BLaER1 treated with 17β-estradiol and CSF1 and Interleukin-3, amounts not matched to agents 10 nM and 100 nM (cell line): ENCODE measurements at regions not wholly inside any gene's neighbourhood (a gene's known extent, or its start where the extent isn't known, plus 50 kb on each side); places are given as distances from the start of the nearest gene placed in this dataset.
"Not testable (repeated sequence)": the region's sequence is repeated elsewhere in the genome, so short reads cannot be mapped to it uniquely, and the experiment has no call there.

ENCODE experiments used
- H3K27ac ChIP-seq, 11 experiments: shearing (Covaris generic); formaldehyde crosslinking; 2 replicates each; pipeline ENCODE4 v1.8.1; 2022
- H3K27me3 ChIP-seq, 11 experiments: shearing (Covaris generic); formaldehyde crosslinking; 2 replicates each; pipeline ENCODE4 v1.8.1; 2022
- H3K36me3 ChIP-seq, 11 experiments: shearing (Covaris generic); formaldehyde crosslinking; 2 replicates each; pipeline ENCODE4 v1.8.1; 2022
- H3K4me1 ChIP-seq, 10 experiments: shearing (Covaris generic); formaldehyde crosslinking; 2 replicates each; pipeline ENCODE4 v1.8.1; 2022
- H3K4me2 ChIP-seq, 11 experiments: shearing (Covaris generic); formaldehyde crosslinking; 2 replicates each; pipeline ENCODE4 v1.8.1; 2022
- H3K4me3 ChIP-seq, 10 experiments: shearing (Covaris generic); formaldehyde crosslinking; 2 replicates each; pipeline ENCODE4 v1.8.1; 2022
- H3K9ac ChIP-seq, 11 experiments: shearing (Covaris generic); formaldehyde crosslinking; 2 replicates each; pipeline ENCODE4 v1.8.1; 2022
- H3K9me3 ChIP-seq, 11 experiments: shearing (Covaris generic); formaldehyde crosslinking; replicated peaks in 1 of 11; 2 replicates each; pipeline ENCODE4 v1.8.1; 2022
- H4K20me1 ChIP-seq, 11 experiments: shearing (Covaris generic); formaldehyde crosslinking; 2 replicates each; pipeline ENCODE4 v1.8.1; 2022
- Cebpa-rat ChIP-seq, 11 experiments: shearing (Covaris generic); IDR thresholded peaks; 2 replicates each; pipeline ENCODE4 v1.8.1; 2022

DNA sequence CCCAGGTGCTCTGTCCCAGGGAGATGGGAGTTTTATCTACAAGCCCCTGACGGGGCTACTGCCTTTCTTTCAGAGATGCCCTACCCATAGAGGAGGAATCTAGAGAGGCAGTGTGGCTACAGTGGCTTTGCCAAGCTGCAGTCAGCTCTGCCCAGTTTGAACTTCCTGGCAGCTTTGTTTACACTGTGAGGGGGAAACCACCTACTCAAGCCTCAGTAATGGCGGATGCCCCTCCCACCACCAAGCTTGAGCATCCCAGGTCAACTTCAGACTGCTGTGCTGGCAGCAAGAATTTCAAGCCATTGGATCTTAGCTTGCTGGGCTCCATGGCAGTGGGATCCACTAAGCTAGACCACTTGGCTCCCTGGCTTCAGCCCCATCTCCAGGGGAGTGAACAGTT is 53.1 kb upstream of the TMEM252 start:
- H4K20me1 ChIP-seq, H3K36me3 ChIP-seq, H3K4me2 ChIP-seq, H3K9ac ChIP-seq, H3K4me3 ChIP-seq, H3K27ac ChIP-seq, H3K27me3 ChIP-seq: not testable (repeated sequence)
- Histone ChIP-seq H3K4me1 (peaks cover 0 to 21% (median 15%) of the 10 kb centered on the region in 10 experiments; a peak in 14 of 20 replicates), H3K9me3 (peaks cover 14 to 36% (median 22%) of the 10 kb centered on the region in 11 experiments)

DNA sequence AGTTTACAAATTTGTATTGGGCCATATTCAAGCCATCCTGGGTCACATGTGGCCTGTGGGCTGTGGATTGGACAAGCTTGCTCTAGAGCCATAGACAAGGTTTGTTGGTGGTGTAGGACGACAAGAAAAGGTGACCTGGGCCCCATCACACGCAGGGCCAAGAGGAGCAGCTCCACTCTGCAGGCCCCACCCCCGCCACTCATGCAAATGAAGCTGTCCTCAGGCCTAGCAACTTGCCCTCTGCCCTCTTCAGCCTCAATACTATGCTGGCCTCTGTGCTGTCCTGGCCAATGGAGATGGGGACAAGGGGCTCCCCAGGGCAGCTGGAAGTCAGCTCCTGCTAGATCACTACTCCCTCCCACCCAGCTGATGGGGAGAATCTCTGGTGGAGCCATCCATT is 55.2 kb upstream of the TMEM252 start:
- Histone ChIP-seq H3K4me3 (no peak overlapping the region), H4K20me1 (no peaks in the 10 kb centered on the region), H3K27me3 (no peaks in the 10 kb centered on the region), H3K36me3 (no peaks in the 10 kb centered on the region), H3K9ac (no peak overlapping the region), H3K4me1 (peaks cover 0 to 21% (median 15%) of the 10 kb centered on the region in 10 experiments; a peak in 14 of 20 replicates), H3K27ac (no peak overlapping the region), H3K9me3 (peaks cover 14 to 35% (median 21%) of the 10 kb centered on the region in 11 experiments), H3K4me2 (no peak overlapping the region)
- no peak for TF ChIP-seq Cebpa-rat (IDR thresholded peaks at IDR 0.05)

DNA sequence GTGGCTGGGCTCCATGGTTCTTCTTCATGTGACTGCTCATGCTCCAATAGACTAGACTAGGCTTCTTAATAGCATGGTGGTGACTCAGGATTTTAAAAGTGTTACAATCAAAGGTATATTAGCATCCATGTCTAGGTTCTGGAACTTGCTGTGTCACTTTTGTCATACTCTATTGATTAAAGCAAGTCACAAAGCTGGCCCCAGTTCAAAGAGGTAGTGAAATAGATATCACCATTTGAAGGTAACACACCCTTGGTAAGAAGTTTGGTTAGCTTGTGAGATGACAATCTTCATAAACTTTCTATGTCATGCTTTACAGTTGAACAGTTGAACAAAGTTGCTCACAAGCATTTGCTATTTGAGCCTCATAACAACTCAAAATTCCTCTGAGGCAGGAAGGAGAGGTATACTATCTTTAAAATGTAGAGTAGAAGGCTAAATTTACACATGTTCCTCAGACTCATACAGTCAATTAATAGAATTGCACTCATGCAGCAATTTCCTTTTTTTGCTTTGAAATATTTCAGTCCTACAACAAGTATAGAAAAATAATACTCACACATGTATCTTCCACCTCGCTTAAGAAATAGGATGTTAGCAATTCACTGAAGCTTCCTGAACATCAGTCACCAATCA is 56.8 kb upstream of the TMEM252 start:
- Histone ChIP-seq H3K9ac (no peak overlapping the region), H4K20me1 (no peaks in the 10 kb centered on the region), H3K4me2 (peak overlapping the region in 8 of 11 experiments; percentile 6 to 62 (median 46); a peak in 16 of 22 replicates), H3K4me1 (peaks cover 0 to 21% (median 15%) of the 10 kb centered on the region in 10 experiments; a peak in 14 of 20 replicates), H3K27me3 (no peaks in the 10 kb centered on the region), H3K9me3 (peaks cover 14 to 35% (median 21%) of the 10 kb centered on the region in 11 experiments), H3K36me3 (no peaks in the 10 kb centered on the region), H3K27ac (peak overlapping the region in 2 of 11 experiments; percentile 39 to 54; a peak in 4 of 22 replicates), H3K4me3 (no peak overlapping the region)
- TF ChIP-seq Cebpa-rat (IDR thresholded peaks at IDR 0.05): no peak

DNA sequence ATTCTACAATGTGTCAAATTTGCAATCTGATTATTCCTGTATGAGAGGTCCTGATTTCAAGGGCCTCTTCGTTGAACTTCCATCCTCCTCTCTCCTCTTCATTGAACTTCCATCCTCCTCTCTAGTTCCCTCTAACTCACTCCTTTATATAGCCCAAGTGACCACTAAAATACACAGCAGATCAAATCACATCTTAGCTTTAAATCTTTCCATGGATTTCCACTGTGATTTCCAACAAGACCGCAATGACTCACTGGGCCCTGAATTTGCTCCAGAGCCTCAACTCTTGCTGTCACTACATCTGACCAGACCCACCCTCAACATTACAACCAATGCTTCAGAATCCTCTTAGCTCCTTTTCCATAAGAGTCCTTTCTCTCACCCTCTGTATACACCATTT is 59.1 kb upstream of the TMEM252 start:
- H3K36me3 ChIP-seq: no peaks in the 10 kb centered on the region
- no peak for TF ChIP-seq Cebpa-rat (IDR thresholded peaks at IDR 0.05)

DNA sequence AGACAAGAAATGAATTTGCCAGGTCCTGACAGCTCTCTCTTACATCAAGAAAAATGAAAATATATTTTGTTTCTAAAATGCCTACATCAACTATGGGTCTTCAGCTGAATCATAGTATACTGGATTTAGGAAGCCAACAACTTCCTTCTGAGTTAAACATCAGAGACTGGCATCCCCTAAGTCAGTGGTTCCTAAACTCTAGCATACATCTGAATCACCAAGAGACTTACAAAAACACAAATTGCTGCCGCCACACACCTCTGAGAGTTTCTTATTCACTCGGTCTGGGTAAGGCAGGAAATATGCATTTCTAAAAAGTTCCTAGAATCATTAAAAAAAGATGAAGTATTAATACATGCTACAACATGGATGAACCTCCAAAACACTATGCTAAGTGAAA is 60.4 kb upstream of the TMEM252 start:
- no peak overlapping the region for H3K4me2 ChIP-seq
- H3K9me3 ChIP-seq: peaks cover 0 to 8% (median 2%) of the 10 kb centered on the region in 11 experiments; a peak in 6 of 22 replicates
- H3K36me3 ChIP-seq: no peaks in the 10 kb centered on the region
- H3K27ac ChIP-seq: no peak overlapping the region
- H3K4me3 ChIP-seq: no peak overlapping the region
- no peaks in the 10 kb centered on the region for H4K20me1 ChIP-seq
- H3K9ac ChIP-seq: no peak overlapping the region
- H3K27me3 ChIP-seq: no peaks in the 10 kb centered on the region
- H3K4me1 ChIP-seq: peaks cover 0 to 21% (median 15%) of the 10 kb centered on the region in 10 experiments; a peak in 14 of 20 replicates
- TF ChIP-seq Cebpa-rat (IDR thresholded peaks at IDR 0.05): no peak

More for the DNA sequence above, 59.1 kb upstream of the TMEM252 start:
- peaks cover 0 to 16% (median 4%) of the 10 kb centered on the region in 11 experiments; a peak in 9 of 22 replicates for H3K9me3 ChIP-seq
- no peak overlapping the region for H3K27ac ChIP-seq
- no peak overlapping the region for H3K4me3 ChIP-seq
- H4K20me1 ChIP-seq: no peaks in the 10 kb centered on the region
- H3K4me2 ChIP-seq: no peak overlapping the region
- peaks cover 0 to 21% (median 15%) of the 10 kb centered on the region in 10 experiments; a peak in 14 of 20 replicates for H3K4me1 ChIP-seq
- no peaks in the 10 kb centered on the region for H3K27me3 ChIP-seq
- H3K9ac ChIP-seq: no peak overlapping the region

DNA sequence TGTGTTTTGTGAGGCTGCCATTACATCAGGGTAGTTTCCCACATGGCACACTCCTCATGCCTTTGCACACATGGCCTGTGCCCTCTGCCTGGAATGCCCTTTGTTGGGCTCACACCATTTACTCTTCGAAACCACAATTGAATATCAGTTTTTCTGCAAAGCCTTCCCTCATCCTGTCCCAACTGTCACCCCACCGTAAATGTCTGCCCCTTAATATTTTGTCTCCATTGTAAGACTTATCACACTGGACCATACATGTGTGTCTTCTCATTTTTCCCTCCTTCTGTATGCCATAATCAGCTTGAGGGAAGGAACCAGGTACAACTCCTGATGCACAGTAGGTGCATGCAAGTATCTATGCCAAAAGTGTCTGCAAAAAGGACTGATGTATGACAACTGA is 62.7 kb upstream of the TMEM252 start:
- no peak overlapping the region for H3K9ac ChIP-seq
- no peaks in the 10 kb centered on the region for H3K9me3 ChIP-seq
- H4K20me1 ChIP-seq: no peaks in the 10 kb centered on the region
- no peaks in the 10 kb centered on the region for H3K36me3 ChIP-seq
- H3K4me2 ChIP-seq: no peak overlapping the region
- TF ChIP-seq Cebpa-rat (IDR thresholded peaks at IDR 0.05): no peak
- no peaks in the 10 kb centered on the region for H3K27me3 ChIP-seq
- H3K4me1 ChIP-seq: peaks cover 0 to 3% (median 1%) of the 10 kb centered on the region in 10 experiments; a peak in 7 of 20 replicates
- no peak overlapping the region for H3K27ac ChIP-seq
- H3K4me3 ChIP-seq: no peak overlapping the region

DNA sequence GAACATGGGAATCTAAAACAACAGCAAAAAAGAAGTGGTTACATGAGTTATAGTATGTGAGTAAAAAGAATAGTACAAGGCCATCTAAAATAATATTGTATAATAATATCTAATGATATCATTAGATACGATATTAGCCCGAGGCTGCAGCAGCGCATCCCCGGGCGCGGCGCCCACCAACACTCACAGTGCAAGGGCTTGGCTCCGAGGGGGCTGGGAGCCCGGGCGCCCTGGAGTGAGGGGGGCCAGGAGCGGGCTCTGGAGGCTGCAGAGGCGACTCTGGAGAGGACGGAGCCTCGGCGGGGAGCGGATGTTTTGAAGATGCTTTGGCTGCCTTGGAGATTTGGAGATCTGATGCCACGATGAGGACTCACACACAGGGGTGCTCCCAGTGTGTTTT is 68.1 kb upstream of the TMEM252 start:
- H3K9ac ChIP-seq: no peak overlapping the region
- H4K20me1 ChIP-seq: no peaks in the 10 kb centered on the region
- no peak overlapping the region for H3K27ac ChIP-seq
- no peak for TF ChIP-seq Cebpa-rat (IDR thresholded peaks at IDR 0.05)
- H3K4me3 ChIP-seq: no peak overlapping the region
- no peaks in the 10 kb centered on the region for H3K9me3 ChIP-seq
- no peaks in the 10 kb centered on the region for H3K36me3 ChIP-seq
- no peaks in the 10 kb centered on the region for H3K27me3 ChIP-seq
- no peak overlapping the region for H3K4me2 ChIP-seq
- no peaks in the 10 kb centered on the region for H3K4me1 ChIP-seq

DNA sequence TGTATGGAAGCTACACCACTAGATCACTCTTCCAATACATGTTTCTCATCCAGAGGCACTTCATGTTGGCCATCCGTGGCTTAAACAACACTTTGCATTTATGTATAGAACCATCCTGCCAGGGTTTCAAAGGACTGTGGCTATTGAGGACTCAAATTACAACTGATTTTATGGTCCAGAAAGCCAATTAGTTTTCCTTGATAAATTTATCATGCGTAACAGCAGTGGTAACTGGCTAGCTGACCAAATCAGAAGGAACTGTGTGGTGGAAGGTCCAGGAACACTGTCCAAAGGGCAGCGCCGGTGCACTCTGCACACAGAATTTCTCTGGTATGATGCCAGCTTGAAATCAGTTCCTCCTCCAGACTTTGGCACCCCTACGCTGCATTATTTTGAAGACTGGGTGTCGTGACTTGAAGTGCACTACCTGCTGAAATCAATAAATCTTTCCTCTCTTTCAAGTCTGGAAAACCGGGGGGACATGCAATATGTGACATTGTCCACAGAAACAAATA is 69.3 kb upstream of the TMEM252 start:
- H4K20me1 ChIP-seq: no peaks in the 10 kb centered on the region
- H3K9ac ChIP-seq: no peak overlapping the region
- H3K27ac ChIP-seq: no peak overlapping the region
- H3K4me2 ChIP-seq: no peak overlapping the region
- 0 out of 22 replicates have a peak, but pooled peaks cover 0 to 2% (median 0%) of the 10 kb centered on the region in 11 experiments for H3K36me3 ChIP-seq
- H3K9me3 ChIP-seq: peaks cover 8 to 11% (median 11%) of the 10 kb centered on the region in 11 experiments
- no peak for TF ChIP-seq Cebpa-rat (IDR thresholded peaks at IDR 0.05)
- H3K4me1 ChIP-seq: no peaks in the 10 kb centered on the region
- H3K4me3 ChIP-seq: no peak overlapping the region
- H3K27me3 ChIP-seq: no peaks in the 10 kb centered on the region

DNA sequence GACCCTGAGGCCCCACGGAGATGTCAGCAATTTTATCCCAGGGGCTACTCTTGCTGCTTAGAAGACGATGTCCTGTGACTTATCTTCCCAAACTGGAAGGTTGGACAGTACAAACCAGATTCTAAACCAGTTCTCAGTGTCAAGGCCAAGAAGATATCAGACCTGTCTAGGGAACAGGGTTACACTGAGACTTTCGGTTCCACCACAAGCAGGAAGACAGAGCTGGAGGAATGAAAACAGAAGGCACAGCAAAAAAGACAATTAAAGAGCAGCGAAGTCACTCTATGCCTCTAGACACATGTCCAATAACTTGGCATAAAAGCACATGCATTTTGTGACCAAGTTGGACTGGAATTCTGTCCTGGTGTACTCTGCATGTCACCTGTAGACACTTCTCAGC is 73.4 kb upstream of the TMEM252 start:
- Histone ChIP-seq H3K36me3 (0 out of 22 replicates have a peak, but pooled peaks cover 0 to 6% (median 0%) of the 10 kb centered on the region in 11 experiments), H4K20me1 (no peaks in the 10 kb centered on the region), H3K27me3 (no peaks in the 10 kb centered on the region), H3K9ac (no peak overlapping the region), H3K4me2 (no peak overlapping the region), H3K9me3 (peaks cover 29 to 51% (median 44%) of the 10 kb centered on the region in 11 experiments), H3K4me3 (no peak overlapping the region), H3K4me1 (no peaks in the 10 kb centered on the region), H3K27ac (no peak overlapping the region)
- TF ChIP-seq Cebpa-rat (IDR thresholded peaks at IDR 0.05): no peak

DNA sequence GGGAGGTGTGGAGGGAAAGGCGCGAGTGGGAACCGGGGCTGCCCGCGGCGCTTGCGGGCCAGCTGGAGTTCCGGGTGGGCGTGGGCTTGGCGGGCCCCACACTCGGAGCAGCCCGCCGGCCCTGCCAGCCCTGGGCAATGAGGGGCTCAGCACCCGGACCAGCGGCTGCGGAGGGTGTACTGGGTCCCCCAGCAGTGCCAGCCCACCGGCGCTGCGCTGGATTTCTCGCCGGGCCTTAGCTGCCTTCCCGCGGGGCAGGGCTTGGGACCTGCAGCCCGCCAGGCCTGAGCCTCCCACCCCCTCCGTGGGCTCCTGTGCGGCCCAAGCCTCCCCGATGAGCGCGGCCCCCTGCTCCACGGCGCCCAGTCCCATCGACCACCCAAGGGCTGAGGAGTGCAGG is 76.3 kb upstream of the TMEM252 start:
- not testable (repeated sequence) for H3K27ac ChIP-seq, H3K4me3 ChIP-seq, H3K36me3 ChIP-seq, H3K27me3 ChIP-seq, H4K20me1 ChIP-seq, H3K4me1 ChIP-seq, H3K4me2 ChIP-seq, H3K9ac ChIP-seq
- H3K9me3 ChIP-seq: peaks cover 29 to 51% (median 44%) of the 10 kb centered on the region in 11 experiments
